Thoracic aorta (tissue), 2 donors: ENCODE measurements at regions not wholly inside any gene's neighbourhood (a gene's known extent, or its start where the extent isn't known, plus 50 kb on each side); places are given as distances from the start of the nearest gene placed in this dataset.

Source experiments
- ATAC-seq: fragments of 150-250 bp; one replicate; pipeline ENCODE4 v1.8.0; 2017; ENCODE audit warnings: low read depth; ENCODE audit not compliant: insufficient number of reproducible peaks, low FRiP score
- DNase-seq: peaks from one replicate; pipeline ENCODE4 v3.0.0-alpha.2; 2020; ENCODE audit warnings: low spot score
- H3K27ac ChIP-seq, 2 donors: fragments of 200-600 bp; sonication (generic); 1 replicate in 1 of 2; 2 replicates in 1 of 2; pipeline ENCODE4 v1.5.1; 2016; ENCODE audit warnings: mild to moderate bottlenecking in 2 of 2, moderate library complexity in 2 of 2
- H3K27me3 ChIP-seq: fragments of 200-600 bp; sonication (generic); replicated peaks from 2 replicates; pipeline ENCODE4 v1.6.0; 2016; ENCODE audit warnings: mild to moderate bottlenecking; ENCODE audit not compliant: insufficient read depth
- H3K36me3 ChIP-seq: fragments of 200-600 bp; sonication (generic); one replicate; pipeline ENCODE4 v1.5.1; 2016
- H3K4me1 ChIP-seq, 2 donors: fragments of 200-600 bp; sonication (generic); 1 replicate in 1 of 2; 2 replicates in 1 of 2; pipeline versions ENCODE4 v1.5.1 to v1.6.0; 2016; ENCODE audit warnings: low read depth in 2 of 2, mild to moderate bottlenecking in 1 of 2; ENCODE audit not compliant: control insufficient read depth in 1 of 2
- H3K4me3 ChIP-seq: fragments of 200-600 bp; sonication (generic); 2 replicates; pipeline ENCODE4 v1.5.1; 2016; ENCODE audit warnings: mild to moderate bottlenecking
- H3K9me3 ChIP-seq: fragments of 200-600 bp; sonication (generic); 2 replicates; pipeline ENCODE4 v1.5.1; 2016
- TF ChIP-seq, protein P1 (sequence below): fragments of 200-600 bp; sonication (generic); IDR thresholded peaks from one replicate; pipeline ENCODE4 v1.5.1; 2019; ENCODE audit warnings: antibody characterized with exemption

DNA sequence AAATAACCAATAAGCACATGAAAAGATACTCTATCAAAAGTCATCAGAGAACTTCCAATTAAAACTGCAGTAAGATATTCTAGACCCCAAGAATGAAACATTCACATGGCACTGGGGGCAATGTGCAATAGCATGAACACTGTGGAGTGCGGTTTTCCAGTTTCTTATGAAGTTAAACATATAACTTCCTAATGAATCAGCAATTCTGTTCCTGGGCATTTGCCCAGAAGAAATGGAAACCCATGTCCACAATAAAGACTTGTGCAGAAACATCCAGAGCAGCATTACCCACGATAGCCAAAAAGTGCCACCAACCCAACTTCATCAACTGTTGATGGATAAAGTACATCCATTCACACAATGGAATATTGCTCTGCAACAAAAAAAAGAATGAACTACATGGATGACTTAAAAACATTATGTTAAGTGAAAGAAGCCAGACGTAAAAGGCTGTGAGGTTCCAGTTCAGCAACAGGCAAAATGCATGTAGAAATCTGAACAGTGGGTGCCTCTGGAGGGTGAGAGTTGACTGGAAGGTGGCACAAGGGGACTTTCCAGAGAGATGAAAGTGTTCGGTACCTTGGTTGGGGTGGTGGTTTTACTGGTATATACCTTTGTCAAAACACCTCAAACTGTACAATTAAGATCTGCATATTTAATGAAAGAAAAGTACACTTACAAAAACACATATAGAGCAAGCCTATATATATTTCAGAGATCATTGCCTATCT lies 207.2 kb upstream of the ECI2 start:
- Histone ChIP-seq H3K27me3 (no peaks in the 10 kb centered on the region), H3K9me3 (no peaks in the 10 kb centered on the region), H3K36me3 (no peaks in the 10 kb centered on the region), H3K27ac (no peak overlapping the region), H3K4me1 (no peaks in the 10 kb centered on the region), H3K4me3 (no peak overlapping the region)
- ATAC-seq (no peak), DNase-seq (no peak)
- TF ChIP-seq, protein P1, sequence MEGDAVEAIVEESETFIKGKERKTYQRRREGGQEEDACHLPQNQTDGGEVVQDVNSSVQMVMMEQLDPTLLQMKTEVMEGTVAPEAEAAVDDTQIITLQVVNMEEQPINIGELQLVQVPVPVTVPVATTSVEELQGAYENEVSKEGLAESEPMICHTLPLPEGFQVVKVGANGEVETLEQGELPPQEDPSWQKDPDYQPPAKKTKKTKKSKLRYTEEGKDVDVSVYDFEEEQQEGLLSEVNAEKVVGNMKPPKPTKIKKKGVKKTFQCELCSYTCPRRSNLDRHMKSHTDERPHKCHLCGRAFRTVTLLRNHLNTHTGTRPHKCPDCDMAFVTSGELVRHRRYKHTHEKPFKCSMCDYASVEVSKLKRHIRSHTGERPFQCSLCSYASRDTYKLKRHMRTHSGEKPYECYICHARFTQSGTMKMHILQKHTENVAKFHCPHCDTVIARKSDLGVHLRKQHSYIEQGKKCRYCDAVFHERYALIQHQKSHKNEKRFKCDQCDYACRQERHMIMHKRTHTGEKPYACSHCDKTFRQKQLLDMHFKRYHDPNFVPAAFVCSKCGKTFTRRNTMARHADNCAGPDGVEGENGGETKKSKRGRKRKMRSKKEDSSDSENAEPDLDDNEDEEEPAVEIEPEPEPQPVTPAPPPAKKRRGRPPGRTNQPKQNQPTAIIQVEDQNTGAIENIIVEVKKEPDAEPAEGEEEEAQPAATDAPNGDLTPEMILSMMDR = no peak

DNA sequence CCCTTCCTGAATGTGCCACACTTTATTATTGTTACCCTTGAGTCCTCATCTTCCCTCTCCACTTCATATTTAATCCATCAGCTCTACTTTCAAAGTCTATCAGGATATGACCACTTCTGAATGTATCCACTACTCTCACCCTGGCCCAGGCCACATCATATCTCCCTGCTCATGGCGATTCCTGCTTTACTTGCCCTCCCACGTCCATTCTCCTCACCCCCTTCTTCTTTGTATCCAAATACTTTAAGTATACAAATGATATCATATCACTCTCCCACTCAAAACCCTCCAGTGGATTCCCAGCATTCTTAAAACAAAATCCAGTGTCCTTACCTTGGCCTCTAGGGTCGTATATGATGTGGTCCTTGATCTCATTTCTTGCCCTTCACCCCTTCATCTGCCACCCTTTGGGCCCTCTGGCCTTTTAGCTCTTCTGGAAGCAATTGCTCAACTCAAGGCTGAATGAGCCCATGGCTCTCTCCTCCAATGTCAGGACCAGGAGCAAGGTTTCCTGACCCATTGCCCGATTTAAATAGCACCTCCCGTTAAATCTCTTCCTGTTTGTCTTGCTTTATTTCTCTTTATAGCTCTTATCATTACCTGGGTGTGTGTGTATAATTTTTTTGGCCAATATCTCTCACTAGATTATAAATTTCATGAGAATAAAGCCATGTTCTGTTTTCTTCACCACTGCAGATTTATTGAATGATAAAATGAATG lies 205.9 kb upstream of the ECI2 start:
- ATAC-seq = no peak
- Histone ChIP-seq H3K27me3 (no peaks in the 10 kb centered on the region), H3K4me3 (no peak overlapping the region), H3K9me3 (no peaks in the 10 kb centered on the region), H3K27ac (no peak overlapping the region), H3K36me3 (no peaks in the 10 kb centered on the region), H3K4me1 (no peaks in the 10 kb centered on the region)
- TF ChIP-seq, protein P1 = no peak
- no peak for DNase-seq

DNA sequence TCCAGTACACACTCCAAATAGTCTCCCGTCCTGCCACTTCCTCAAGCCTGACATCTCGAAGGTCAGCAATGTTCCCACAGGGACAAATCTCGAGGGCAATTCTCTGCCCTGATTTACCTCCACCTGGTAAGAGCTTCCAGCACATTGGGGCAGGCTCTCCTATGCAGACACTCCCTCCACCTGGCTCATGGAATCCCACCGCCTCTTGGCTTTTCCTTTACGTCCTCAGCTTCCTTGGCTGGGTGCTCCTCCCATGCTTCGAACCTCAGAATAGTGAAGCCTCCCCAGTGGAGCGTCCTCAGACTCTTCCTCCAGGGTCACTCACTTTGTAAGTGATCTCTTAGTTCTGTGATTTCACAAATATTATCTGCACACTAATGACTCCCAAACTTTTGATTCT lies 205.2 kb upstream of the ECI2 start:
- no peak for ATAC-seq
- Histone ChIP-seq H3K4me1 (no peaks in the 10 kb centered on the region), H3K27me3 (no peaks in the 10 kb centered on the region), H3K4me3 (no peak overlapping the region), H3K36me3 (no peaks in the 10 kb centered on the region), H3K9me3 (no peaks in the 10 kb centered on the region), H3K27ac (no peak overlapping the region)
- TF ChIP-seq, protein P1 = no peak
- DNase-seq = no peak

DNA sequence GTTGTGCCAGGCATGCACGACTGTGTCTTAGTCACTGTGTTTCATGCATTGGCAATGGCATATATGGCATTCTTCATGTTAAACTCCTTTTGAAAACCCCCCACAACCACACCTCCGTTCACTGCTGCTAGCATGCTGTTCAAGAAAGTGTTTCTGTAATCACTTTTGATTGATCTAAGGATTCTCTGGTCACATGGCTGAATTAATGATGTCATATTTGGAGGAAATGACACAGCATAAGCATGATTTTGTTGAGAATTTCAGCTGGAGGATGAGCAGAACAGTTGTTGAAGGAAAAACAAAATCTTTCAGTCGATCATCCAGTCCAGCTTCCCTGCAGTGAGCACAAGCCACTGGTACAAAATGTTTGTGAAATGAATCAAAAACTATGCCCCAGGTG lies 203.5 kb upstream of the ECI2 start:
- DNase-seq = no peak
- no peak for ATAC-seq

DNA sequence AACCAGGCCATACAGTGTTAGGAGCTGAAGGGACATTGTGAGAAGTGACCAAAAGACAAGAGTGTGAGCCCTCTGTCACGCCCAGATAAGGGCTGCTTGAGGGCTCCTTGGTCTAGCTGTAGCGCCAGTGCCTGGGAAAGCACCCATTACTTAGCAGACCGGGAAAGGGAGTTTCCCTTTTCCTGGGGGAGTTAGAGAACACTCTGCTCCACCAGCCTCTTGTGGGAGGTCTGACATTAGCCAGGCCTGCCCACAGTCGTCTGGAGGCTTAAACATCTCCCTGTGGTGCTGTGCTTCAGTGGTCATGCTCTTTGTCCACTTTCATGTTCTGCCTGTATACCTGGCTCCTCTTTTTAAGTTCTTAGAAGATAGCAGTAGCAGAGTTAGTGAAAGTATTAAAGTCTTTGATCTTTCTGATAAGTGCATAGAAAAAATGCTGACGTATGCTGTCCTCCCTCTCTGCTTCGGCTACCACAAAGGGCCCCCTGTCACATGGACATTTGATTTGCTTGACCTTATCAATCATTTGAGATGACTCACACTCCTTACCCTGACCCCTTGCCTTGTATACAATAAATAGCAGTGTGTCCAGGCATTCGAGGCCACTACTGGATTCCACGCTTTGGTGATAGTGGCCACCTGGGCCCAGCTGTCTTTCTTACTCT lies 201.5 kb upstream of the ECI2 start:
- H3K4me1 ChIP-seq = no peaks in the 10 kb centered on the region
- DNase-seq (no peak), ATAC-seq (no peak)
- no peaks in the 10 kb centered on the region for H3K27me3 ChIP-seq
- no peaks in the 10 kb centered on the region for H3K36me3 ChIP-seq
- H3K9me3 ChIP-seq = no peaks in the 10 kb centered on the region
- TF ChIP-seq, protein P1 = no peak
- no peak overlapping the region for H3K27ac ChIP-seq
- no peak overlapping the region for H3K4me3 ChIP-seq

More for the DNA sequence above, 203.5 kb upstream of the ECI2 start:
- Histone ChIP-seq H3K9me3 (no peaks in the 10 kb centered on the region), H3K4me1 (no peaks in the 10 kb centered on the region), H3K27me3 (no peaks in the 10 kb centered on the region), H3K27ac (no peak overlapping the region), H3K4me3 (no peak overlapping the region), H3K36me3 (no peaks in the 10 kb centered on the region)
- TF ChIP-seq, protein P1 = no peak
